HG03354 (cell line): ENCODE measurements at regions not wholly inside any gene's neighbourhood (a gene's known extent, or its start where the extent isn't known, plus 50 kb on each side); places are given as distances from the start of the nearest gene placed in this dataset.

Experiments used
- ATAC-seq: cut with Tn5 transposase; IDR thresholded peaks from one replicate; pipeline ENCODE4 v1.9.1; 2021; ENCODE audit warnings: mild to moderate bottlenecking; ENCODE audit not compliant: unreplicated experiment, poor library complexity, severe bottlenecking

DNA sequence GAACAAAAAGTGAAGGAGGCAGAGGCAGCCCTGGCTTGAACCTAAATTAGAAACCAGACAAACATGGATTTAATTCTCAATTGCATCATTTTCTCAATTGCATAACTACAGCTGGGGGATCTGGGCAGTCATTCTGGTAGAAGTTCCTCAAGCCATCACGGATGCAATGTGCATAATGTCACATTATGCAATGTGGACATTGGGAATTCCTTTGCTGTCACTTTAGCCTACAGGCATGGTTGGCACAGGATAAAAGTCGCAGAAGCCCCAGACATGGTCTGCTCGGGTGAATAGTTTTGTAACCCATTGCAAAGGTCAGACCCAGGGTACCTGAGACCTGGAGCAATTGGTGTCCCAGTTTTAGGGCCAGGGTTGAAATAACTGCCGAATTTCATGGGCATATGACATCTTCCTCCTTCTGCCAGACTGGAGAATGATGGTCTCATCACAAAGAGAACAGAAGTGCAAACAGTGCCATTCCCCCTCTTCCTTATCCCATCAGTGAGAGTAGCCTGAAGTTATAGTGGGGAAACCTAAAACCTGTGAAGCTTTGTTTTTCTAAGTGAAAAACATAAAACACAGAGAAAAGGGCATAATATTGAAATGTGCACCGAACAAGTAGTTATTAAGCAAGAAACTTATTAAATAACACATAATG, 290.8 kb downstream of the MSX2 start:
- ATAC-seq: no peak

DNA sequence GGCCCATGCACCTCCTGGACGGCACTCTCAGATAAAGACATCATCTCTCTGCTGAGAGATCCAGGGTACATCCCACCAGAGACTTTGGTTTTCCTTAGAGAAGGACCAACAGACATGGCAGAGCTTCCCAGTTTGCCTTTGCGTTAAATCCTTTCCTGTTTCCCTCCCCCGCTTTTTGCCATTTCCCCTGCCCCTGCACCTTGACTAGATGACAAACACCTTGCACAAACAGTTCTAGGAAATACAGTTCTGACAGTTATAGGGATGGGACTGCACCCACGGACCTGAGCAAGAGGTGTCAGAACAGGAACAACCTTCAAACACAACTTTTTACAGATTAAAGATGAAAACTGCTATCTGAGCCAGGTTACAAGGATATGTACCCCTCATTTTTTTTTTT, 288.9 kb downstream of the MSX2 start:
- ATAC-seq: no peak

DNA sequence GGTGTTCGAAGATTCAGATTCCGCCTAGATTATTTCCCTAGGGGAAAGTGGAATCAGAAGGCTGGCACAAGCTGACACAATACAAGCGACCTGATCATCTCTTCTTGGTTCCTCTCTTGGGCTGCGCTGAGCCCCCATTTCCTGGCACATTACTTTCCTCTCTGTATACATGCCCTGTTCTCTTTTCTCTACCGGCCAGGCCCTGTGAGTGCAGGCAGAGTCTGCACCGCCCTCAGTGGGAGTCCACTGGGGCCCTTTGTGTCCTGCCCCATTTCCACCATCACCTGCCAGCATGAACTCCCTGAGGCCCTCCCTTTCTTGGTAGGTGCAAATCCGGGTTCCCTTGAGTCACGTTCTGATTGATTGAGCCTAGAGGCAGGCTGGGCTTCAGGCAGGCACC, 287.9 kb downstream of the MSX2 start:
- no peak for ATAC-seq

DNA sequence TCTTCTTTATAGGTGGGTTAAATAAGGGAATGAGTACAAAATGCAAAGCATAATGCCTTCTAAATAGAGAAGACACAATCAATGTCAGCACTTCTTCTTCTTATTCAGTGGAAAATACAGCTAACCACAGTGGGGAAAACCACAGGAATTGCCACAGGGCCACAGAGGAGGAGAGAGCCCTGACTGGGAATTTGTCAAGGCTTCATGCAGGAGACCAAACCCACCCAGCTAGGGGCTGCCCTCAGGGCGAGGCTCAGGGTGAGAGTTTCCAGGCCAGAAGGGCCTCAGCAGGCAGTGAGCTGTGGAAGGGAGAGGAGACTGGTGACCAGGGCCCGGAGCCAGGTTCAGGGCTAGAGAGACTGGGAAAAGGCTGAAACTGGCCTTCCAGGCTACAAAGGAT, 279.1 kb downstream of the MSX2 start:
- ATAC-seq: no peak

DNA sequence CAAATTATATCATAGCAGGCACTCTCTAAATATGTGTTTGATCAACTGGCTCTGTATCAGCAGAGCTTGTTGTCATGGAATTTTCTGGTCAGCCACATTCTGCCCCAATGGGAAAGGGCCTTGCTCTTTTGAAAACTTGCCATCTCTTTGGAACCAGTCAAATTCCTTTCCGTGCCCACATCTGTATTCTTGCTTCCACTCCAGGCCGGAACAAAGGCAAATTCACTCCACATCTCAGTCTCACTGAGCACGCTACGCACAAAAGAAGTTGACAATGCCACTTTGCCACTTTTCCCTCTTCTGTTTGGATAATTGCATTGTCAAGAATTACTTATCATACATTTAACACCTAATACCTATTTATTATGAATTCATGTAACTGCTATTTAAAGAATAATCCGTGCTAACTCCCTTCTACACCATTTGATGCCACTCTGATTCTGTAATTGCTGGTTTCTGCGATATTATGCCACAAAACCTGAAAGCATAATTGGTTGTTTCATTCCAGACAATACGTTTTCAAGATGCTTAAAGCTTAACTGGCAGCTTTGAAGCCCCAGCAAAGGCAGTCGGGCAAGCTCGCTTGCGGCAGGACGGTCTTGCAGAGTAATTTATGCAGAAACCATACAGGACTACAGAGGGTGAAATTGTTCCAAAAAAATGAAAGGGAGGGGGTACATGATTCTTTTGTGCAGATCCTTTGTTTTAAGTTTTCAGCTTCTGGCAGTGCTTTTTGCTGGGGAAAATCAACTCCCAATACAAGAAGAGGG, 277.7 kb downstream of the MSX2 start:
- no peak for ATAC-seq

DNA sequence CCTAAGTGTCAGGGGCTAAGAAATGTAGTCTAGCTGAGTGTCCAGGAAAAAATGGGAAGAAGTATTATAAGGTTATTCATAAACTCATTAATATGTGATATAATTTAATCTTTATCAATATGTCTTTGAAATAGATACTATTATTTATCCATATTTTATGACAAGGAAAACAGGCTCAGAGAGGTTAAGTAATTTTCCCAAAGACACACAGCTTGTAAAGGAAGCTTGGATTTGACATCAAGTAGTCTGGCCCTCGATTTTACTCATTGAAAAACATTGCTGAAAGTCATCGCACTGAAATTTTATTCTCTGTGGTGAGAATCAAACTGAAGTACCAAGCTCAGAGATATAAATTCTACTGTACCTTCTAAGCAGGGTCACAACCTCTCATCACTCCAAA, 276.9 kb downstream of the MSX2 start:
- ATAC-seq: no peak

DNA sequence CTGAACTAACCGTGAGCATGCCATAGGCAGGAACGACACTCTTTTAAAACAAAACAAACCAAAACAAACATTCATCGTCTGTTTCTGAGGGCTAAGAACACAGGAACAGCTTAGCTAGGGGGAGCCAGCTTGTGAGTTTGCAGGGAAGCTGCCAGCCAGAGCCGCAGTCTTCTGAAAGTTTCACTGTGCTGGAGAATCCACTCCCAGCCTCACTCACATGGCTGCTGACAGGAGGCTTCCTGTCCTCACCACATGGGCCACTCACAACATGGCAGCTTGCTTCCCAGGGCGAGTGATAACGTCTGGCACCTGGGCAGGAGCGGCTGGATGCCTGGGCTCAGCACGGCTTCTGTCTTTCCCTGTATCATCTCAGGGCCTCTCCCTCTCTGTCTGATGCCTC, 275.2 kb downstream of the MSX2 start:
- no peak for ATAC-seq

DNA sequence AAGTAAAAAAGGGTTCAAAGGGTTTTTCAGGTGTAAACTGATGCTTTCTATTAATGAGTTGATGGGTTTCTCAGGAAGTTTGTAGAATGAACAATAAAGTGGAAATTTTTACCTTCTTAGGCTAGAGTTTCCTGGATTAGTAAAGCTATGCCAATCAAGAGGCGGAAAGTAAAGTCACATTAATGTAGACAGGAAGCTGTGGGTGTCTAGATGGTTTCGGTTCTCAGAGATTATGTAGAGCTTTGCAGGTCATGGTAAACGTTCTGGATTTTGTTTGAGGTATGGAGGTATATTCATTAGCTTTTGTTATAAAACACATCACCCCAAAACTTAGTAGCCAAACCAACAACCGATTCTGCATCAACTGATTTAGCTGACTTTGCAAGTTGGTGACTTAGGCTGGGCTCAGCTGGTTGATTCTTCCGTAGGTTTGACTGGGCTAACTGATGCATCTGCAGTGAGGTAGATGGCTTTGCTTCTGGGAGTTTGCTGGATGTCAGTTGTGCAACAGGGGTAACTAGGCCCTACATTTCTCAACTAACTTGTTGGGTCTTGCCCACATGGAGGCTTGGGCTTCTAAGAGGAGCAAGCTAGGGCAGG, 273.8 kb downstream of the MSX2 start:
- ATAC-seq: no peak

DNA sequence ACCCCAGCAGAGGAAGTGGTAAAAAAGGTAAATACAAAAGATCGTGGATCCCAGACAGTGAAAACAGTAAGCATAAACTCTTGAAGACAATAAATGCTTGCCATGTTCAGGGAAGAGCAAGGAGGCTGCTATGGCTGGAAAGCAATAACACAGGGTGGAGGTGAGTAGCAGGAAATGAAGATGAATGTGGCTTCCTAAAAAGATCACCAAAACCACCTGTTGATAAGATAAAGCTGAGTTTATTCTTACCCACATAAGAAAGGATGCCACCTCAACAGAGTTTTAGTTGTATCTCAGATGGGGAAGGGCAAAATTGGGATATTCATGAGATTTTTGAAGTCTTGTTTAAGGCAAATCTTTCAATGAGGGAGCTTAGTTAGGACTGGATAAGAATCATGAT, 273.3 kb downstream of the MSX2 start:
- ATAC-seq: no peak

DNA sequence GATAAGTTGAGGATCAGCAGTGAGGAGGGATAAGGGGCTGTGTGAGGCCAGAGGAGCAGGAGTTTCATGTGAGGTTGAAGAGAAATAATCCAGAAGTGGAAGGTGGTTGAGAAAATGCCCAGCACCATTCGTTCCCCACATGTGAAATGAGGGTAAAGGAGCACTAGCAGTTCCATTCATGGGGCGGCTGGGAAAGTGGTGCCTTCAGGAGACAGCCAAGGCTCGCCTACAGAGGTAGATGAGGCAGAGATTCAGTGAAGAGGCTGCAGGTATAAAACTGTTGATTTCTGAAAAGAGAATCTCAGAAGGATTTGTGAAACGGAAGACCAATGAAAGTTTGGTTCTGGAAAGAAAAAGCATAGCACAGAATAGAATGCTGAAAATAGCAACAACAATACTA, 272.6 kb downstream of the MSX2 start:
- no peak for ATAC-seq

DNA sequence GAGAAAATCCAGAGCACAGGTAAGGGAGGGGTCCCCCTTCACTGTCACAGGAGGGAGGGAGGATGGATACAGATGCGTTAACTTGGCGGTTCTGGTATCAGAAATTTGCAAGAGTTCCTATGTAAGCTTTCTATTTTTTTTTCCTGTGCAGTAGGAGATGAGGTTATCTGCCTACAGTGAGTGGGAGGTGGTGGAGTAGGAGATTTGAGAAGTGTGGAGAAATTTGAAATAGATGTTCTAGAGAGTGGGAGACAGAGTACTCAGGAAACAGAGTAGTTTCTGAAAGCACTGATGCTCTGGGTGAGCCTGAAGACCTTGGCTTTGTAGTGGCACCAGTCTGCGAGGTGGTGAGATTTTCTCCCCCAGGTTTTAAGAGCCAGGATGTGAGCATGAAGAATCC, 271.4 kb downstream of the MSX2 start:
- no peak for ATAC-seq

DNA sequence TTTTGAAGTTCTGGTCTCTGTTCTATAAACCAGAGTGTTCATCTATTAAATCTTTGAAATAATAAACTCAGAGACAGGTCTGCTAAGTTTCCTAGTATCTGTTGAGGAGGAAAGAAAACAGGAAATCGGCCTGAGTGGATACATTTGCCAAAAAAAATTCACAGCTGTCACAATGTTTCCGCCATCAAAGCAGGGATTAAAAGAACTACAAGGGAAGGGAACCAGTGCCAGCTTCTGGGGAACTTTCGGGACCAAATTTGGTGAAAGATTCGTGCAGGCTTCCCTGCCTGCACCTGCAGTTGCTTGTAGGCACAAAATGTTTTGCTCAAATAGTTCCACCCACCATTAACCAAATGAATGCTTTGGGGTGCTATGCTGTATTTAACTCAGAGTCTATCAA, 267.5 kb downstream of the MSX2 start:
- ATAC-seq: no peak

DNA sequence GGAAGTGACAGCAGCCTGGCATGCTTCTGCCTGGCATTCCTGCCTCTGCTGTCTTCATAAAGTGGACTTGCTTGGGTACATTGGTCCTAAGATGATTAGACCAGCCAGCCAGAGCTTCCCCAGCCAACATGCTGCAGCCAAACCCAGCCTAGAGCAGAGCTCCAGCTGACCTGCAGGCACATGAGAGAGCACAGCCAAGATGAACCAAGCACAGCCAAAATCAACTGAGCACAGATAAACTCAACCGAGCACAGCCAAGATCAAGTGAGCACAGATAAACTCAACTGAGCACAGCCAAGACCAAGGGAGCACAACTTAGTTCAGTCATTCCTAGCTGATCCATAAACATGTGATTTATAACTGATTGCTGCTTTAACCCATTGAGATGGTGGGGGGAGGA, 266.5 kb downstream of the MSX2 start:
- ATAC-seq: no peak

DNA sequence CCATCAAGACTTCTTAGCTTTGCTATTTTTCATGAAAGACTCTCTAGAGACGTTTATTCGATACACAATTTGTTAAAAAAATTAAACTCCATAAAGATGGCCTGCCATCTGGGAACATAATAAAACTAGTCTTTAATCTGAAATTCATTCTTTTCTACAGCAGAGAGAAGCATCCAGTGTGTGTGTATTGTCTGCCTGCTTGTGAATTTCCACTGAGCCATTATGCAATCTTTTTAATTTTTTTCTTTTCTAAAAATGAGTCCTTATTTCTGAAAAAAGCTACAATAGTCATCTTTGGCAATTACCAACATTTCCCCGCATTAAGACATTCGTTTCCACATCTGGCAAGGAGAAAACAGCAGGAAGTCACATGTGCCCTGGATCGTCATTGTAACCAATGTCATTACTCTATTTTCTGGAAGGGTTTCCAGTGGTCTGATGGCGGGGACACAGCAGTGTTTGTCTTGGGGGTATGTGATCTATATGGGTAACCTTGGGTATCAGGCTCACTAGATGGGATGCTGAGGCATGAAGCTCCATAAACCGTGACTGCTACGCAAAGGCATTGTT, 263.1 kb downstream of the MSX2 start:
- ATAC-seq: no peak

DNA sequence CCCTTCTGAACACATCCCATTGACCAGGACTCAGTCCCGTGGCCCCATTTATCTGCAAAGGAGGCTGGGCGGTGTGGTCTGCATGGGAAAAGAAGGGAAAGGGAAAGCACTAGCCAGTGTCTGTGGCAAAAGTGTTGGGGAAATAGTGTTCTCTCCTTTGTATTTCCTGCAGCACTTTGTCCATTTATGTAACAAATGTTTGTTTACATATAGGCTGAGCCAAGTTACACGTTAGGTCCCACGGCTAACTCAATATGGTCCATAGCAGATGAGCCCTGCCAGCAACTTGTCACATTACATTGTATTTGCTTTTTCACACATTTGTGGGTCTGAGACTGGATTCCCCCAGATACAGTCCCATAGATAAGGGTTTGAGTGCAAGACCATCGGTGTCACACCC, 260.5 kb downstream of the MSX2 start:
- ATAC-seq: no peak

DNA sequence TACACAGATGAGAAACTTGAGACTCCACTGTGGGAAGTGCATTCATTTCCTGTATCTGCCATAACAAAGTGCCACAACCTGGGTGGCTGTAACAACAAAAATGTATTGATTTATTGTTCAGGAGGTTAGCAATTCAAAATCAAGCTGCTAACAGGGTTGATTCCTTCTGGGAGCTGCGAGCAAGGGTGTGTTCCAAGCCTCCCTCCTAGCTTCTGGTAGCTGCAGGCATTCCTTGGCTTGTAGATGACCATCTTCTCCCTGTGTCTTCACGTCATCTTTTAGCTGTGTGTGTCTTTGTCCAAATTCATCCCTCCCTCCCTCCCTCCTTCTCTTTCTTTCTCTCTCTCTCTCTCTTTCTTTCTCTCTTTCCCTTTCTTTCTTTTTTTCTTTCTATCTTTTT, 258.1 kb downstream of the MSX2 start:
- no peak for ATAC-seq

DNA sequence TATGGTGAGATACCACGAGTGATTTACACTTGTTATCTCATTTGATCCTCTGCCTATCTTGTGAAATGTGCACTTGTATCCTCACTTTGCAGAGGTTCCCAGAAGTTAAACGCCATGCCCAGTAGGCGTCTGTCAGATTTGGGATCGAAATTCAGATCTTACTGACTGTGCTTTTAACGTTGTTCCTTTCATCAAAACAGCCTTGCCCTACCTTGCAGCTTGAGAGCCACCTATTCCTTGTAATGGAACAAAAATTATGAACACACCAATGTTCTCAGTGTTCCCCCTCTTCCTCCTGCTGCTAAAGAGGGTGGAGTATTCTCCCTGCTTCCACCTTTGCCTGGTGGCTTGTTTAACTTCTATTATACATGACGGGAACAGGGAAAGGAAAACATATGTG, 257.0 kb downstream of the MSX2 start:
- ATAC-seq: no peak

DNA sequence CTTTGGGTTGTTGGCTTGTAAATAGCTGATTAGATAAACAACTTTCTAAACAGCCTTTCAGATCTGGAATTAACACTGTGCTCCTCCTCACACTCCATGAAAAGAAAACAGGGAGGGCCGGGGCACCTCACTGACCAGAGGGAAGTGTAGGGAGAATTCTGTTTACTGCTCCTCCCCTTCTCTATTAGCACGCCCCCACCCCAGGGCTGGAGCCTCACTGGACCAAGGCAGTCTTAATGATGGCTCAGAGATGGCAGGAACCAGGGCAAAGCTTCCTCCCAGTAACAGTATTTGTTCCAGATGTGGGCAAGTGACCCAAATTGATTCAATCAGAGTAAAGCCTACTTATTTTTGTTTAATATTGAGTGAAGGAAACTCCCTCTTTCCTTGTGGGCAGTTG, 256.6 kb downstream of the MSX2 start:
- ATAC-seq: no peak

DNA sequence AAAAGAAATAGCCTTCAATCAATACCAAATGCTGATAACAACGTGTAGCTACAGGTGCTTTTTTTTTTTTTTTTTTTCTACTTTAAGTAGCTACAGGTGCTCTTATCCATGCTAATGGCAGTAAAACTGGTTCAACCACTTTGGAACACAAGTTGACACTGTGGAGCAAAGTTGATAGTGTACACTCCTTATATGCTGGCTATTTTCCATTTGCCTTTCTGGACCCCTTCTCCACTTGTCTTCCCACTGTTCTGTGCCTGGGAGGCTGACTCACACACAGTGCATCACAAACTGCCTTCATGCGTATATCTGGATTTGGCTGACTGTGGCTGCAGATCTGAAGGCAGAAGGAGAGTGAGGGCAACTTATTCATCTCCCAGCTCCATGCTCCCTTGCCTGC, 247.9 kb downstream of the MSX2 start:
- ATAC-seq: no peak

DNA sequence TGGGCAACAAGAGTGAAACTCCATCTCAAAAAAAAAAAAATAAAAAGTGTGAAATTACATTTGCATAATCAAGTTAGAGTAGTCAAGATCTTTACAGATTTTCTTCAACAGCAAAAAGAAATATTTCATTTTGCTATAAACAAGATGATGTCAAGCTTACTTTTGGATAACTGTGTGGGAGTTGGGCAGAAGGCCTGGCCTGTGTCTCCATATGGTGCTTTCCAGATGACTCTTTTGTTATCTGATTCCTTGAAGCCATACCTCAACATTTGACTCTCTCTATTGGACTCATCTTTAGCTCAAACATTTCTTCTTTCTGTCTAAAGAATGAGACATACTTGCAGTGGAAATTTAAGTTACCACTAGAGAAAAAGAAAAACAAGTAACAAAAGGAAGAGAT, 246.8 kb downstream of the MSX2 start:
- ATAC-seq: no peak

DNA sequence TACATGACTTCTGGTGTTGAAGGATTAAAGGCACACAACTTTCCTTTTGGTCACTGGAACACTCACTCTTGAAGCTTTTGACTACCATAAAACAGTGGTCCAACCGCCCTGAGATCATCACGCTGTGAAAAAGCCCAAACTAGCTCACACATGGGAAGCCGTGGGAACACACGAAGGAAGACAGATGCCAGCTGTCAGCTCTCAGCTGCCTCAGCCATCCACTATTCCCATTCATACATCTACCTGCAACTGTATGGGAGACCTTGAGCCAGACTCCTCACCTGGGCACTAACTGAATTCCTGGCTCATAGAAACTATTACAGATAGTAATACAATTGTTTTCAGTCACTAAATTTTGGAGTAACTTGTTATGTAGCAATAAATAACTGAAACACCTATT, 246.1 kb downstream of the MSX2 start:
- ATAC-seq: no peak
